Right lobe of liver (tissue), 6 donors: ENCODE measurements at regions not wholly inside any gene's neighbourhood (a gene's known extent, or its start where the extent isn't known, plus 50 kb on each side); places are given as distances from the start of the nearest gene placed in this dataset.

Experiments used
- ATAC-seq, 4 donors: fragments of 200-7000 bp; cut with Tn5 transposase; one replicate each; pipeline ENCODE4 v1.9.1; 2020; ENCODE audit warnings: mild to moderate bottlenecking in 4 of 4, moderate library complexity in 4 of 4
- DNase-seq, 3 donors: peaks; one replicate each; pipeline ENCODE4 v3.0.0-alpha.2; 2020
- H3K27ac ChIP-seq, 3 donors: fragments of 200-600 bp; one replicate each; pipeline ENCODE4 v1.8.0; 2022
- H3K27me3 ChIP-seq, 2 donors: fragments of 200-600 bp; one replicate each; pipeline ENCODE4 v1.8.0; 2022
- H3K36me3 ChIP-seq, 4 donors: fragments of 200-600 bp; sonication (generic) in 1 of 4; one replicate each; pipeline versions ENCODE4 v1.5.1 to v1.8.0; 2017 to 2022; ENCODE audit warnings: control low read depth in 1 of 4
- H3K4me1 ChIP-seq, 4 donors: fragments of 200-600 bp; sonication (generic) in 1 of 4; one replicate each; pipeline versions ENCODE4 v1.5.1 to v1.8.0; 2017 to 2022; ENCODE audit warnings: control low read depth in 1 of 4
- H3K4me3 ChIP-seq, 3 donors: fragments of 200-600 bp; one replicate each; pipeline ENCODE4 v1.8.0; 2022
- H3K9me3 ChIP-seq, 4 donors: fragments of 200-600 bp; sonication (generic) in 1 of 4; one replicate each; pipeline versions ENCODE4 v1.5.1 to v1.8.0; 2017 to 2022; ENCODE audit warnings: control low read depth in 1 of 4
- CTCF ChIP-seq, 4 donors: fragments of 200-600 bp in 3 of 4; fragments of 450-650 bp in 1 of 4; IDR thresholded peaks; one replicate each; pipeline versions ENCODE4 v1.5.1 to v1.8.0; 2016 to 2022; ENCODE audit warnings: antibody characterized with exemption in 4 of 4, mild to moderate bottlenecking in 2 of 4
- POLR2A ChIP-seq: fragments of 450-650 bp; IDR thresholded peaks from one replicate; pipeline ENCODE4 v1.6.1; 2017; ENCODE audit warnings: antibody characterized with exemption, mild to moderate bottlenecking
- WGBS: methylation state at CpG from one replicate; pipeline ENCODE4 v1.1.6; 2018; ENCODE audit warnings: low coverage, low lambda C conversion rate; ENCODE audit not compliant: insufficient coverage; ENCODE audit errors: missing lambda C conversion rate; 5-methylcytosine and 5-hydroxymethylcytosine counted together
- intact Hi-C, 2 donors: fragments of 100-400 bp; cut with DNase I; formaldehyde crosslinking; loops; one replicate each; pipeline versions ENCODE4 v1.11.2 to v1.14.1; 2022
- donor health status: DM: no; HTN: yes; CAD: no.
- donor health status: DM: no; HTN: no; CAD: no.
- donor health status: DM: no; HTN: no; CAD: no.
- donor health status: DM: no; HTN: yes; CAD: no.
- donor health status: DM: no; HTN: yes; CAD: no.

DNA sequence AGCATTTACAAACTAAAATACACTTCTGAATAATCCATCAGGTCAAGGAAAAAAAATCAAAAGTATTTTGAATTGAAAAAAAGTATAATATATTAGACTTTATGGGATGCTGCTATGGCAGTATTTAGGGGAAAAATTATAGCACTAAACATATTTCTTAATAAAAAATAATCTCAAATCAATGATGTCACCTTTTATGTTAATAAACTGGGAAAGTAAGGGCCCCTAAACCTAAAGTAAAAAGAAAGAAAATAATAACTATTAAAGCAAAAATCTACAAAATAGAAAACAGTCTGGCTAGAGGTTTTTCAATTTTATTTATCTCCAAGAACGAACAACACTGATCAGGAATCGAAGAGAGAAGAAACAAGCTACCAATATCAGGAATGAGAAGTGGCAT lies 160.8 kb upstream of the PLXNA2 start:
- H3K27ac ChIP-seq = no peak overlapping the region
- H3K9me3 ChIP-seq = no peaks in the 10 kb centered on the region
- ATAC-seq (no peak), DNase-seq (no peak)
- no peak overlapping the region for H3K4me3 ChIP-seq
- no peaks in the 10 kb centered on the region for H3K4me1 ChIP-seq
- H3K36me3 ChIP-seq = no peaks in the 10 kb centered on the region
- no peaks in the 10 kb centered on the region for H3K27me3 ChIP-seq
- TF ChIP-seq CTCF (IDR thresholded peaks at IDR 0.05) (no peak), POLR2A (no peak)
- intact Hi-C loops = no loop called here
- WGBS = 75% methylated on average over 2 of the region's 2 CpGs

DNA sequence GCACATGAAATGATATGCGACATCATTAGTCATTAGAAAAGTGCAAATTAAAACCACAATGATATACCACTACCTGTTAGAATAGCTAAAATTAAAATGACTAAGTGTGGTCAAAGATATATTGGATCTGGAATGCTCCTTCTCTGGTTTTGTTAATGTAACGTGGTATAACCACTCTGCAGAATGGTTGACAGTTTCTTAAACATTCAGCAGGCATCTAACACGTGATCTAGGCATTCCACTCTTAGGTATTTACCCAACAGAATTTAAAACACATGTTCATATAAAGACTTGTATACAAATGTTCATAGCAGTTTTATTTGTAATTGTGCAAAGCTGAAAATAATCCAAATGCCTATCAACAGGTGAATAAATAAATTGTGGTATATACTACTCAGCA lies 165.0 kb upstream of the PLXNA2 start:
- intact Hi-C loops = no loop called here
- Histone ChIP-seq H3K36me3 (no peaks in the 10 kb centered on the region), H3K4me3 (no peak overlapping the region), H3K9me3 (no peaks in the 10 kb centered on the region), H3K27me3 (no peaks in the 10 kb centered on the region), H3K27ac (no peak overlapping the region), H3K4me1 (no peaks in the 10 kb centered on the region)
- TF ChIP-seq CTCF (IDR thresholded peaks at IDR 0.05) = no peak
- no peak for TF ChIP-seq POLR2A
- DNase-seq (no peak), ATAC-seq (no peak)
- WGBS = 74% methylated on average over 3 of the region's 3 CpGs

DNA sequence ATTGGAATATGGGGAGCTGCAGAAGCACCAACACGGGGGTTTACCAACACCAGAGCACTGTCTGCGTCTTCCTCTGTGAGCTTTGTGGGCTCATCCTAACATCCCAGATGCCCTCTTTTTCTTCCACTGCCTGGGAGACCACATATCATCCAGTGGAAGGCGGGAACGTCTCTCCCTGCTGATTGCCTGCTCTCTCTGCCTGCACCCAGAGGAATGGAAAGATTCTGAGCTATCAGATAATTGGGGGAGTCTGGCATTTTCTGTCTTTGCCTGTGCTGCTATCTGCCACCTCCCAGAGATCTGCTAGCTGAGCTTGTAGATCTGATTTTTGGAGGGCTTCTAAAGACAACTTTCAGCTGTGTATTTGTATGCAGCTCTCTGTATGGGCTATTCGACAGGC lies 166.2 kb upstream of the PLXNA2 start:
- WGBS = 56% methylated on average over 3 of the region's 5 CpGs

GRCh38 chr1:208413006-208413405 lies 168.8 kb upstream of the PLXNA2 start:
- Histone ChIP-seq H3K27me3 (no peaks in the 10 kb centered on the region), H3K4me3 (no peak overlapping the region), H3K9me3 (no peaks in the 10 kb centered on the region), H3K4me1 (no peaks in the 10 kb centered on the region), H3K27ac (no peak overlapping the region), H3K36me3 (no peaks in the 10 kb centered on the region)
- ATAC-seq (no peak), DNase-seq (no peak)
- 60% methylated on average over 1 of the region's 2 CpGs for WGBS
- no peak for TF ChIP-seq POLR2A
- TF ChIP-seq CTCF (IDR thresholded peaks at IDR 0.05) = no peak
- intact Hi-C loops = no loop called here

More for the DNA sequence above, 166.2 kb upstream of the PLXNA2 start:
- Histone ChIP-seq H3K9me3 (no peaks in the 10 kb centered on the region), H3K27me3 (no peaks in the 10 kb centered on the region), H3K36me3 (no peaks in the 10 kb centered on the region), H3K27ac (no peak overlapping the region), H3K4me1 (no peaks in the 10 kb centered on the region), H3K4me3 (no peak overlapping the region)
- TF ChIP-seq POLR2A (no peak), CTCF (IDR thresholded peaks at IDR 0.05) (no peak)
- no peak for DNase-seq
- intact Hi-C loops = no loop called here
- ATAC-seq = no peak

GRCh38 chr1:208418667-208419066 lies 174.5 kb upstream of the PLXNA2 start:
- intact Hi-C loops = no loop called here
- WGBS = 67% methylated on average over 1 of the region's 1 CpG
- DNase-seq = no peak

More at GRCh38 chr1:208418667-208419066, 174.5 kb upstream of the PLXNA2 start:
- Histone ChIP-seq H3K4me1 (no peaks in the 10 kb centered on the region), H3K27ac (no peak overlapping the region), H3K36me3 (no peaks in the 10 kb centered on the region), H3K9me3 (no peaks in the 10 kb centered on the region), H3K27me3 (no peaks in the 10 kb centered on the region), H3K4me3 (no peak overlapping the region)
- no peak for TF ChIP-seq POLR2A
- TF ChIP-seq CTCF (IDR thresholded peaks at IDR 0.05) = no peak
- no peak for ATAC-seq
